GM18505 (cell line): ENCODE measurements at regions not wholly inside any gene's neighbourhood (a gene's known extent, or its start where the extent isn't known, plus 50 kb on each side); places are given as distances from the start of the nearest gene placed in this dataset.
"Not testable (repeated sequence)": the region's sequence is repeated elsewhere in the genome, so short reads cannot be mapped to it uniquely, and the experiment has no call there.

Experiments used
- ATAC-seq: cut with Tn5 transposase; IDR thresholded peaks from one replicate; pipeline ENCODE4 v1.9.1; 2021; ENCODE audit not compliant: unreplicated experiment
- POLR2A ChIP-seq: IDR thresholded peaks from 4 replicates; pipeline ENCODE4 v1.6.1; 2011; ENCODE audit warnings: borderline replicate concordance; ENCODE audit not compliant: insufficient read depth, insufficient read length; ENCODE audit errors: extremely low read depth

GRCh38 chr1:38656726-38657125 lies 202.8 kb downstream of the RRAGC start:
- ATAC-seq: no peak
- TF ChIP-seq POLR2A: no peak

GRCh38 chr1:38652217-38652616 lies 207.4 kb downstream of the RRAGC start:
- TF ChIP-seq POLR2A: no peak
- no peak for ATAC-seq

- no peak for TF ChIP-seq POLR2A
- ATAC-seq: no peak
These were observed 207.9 kb downstream of the RRAGC start for GRCh38 chr1:38651669-38652068.

- no peak for ATAC-seq
- TF ChIP-seq POLR2A: no peak
These were observed 211.2 kb downstream of the RRAGC start for GRCh38 chr1:38648417-38648816.

- ATAC-seq: not testable (repeated sequence)
These were observed 212.2 kb downstream of the RRAGC start for GRCh38 chr1:38647341-38647740.

- ATAC-seq: no peak
- no peak for TF ChIP-seq POLR2A
These were observed 215.5 kb downstream of the RRAGC start for GRCh38 chr1:38644092-38644491.

- no peak for TF ChIP-seq POLR2A
- no peak for ATAC-seq
These were observed 217.9 kb downstream of the RRAGC start for GRCh38 chr1:38641661-38642060.

GRCh38 chr1:38640371-38640770 lies 219.2 kb downstream of the RRAGC start:
- TF ChIP-seq POLR2A: no peak
- no peak for ATAC-seq

- TF ChIP-seq POLR2A: no peak
- no peak for ATAC-seq
These were observed 231.3 kb downstream of the RRAGC start for GRCh38 chr1:38628241-38628640.

- TF ChIP-seq POLR2A: no peak
- ATAC-seq: no peak
These were observed 233.6 kb downstream of the RRAGC start for GRCh38 chr1:38625939-38626338.

- TF ChIP-seq POLR2A: no peak
- ATAC-seq: no peak
These were observed 235.1 kb downstream of the RRAGC start for GRCh38 chr1:38624336-38625039.

GRCh38 chr1:38623529-38623928 lies 236.0 kb downstream of the RRAGC start:
- ATAC-seq: no peak
- TF ChIP-seq POLR2A: no peak

- no peak for TF ChIP-seq POLR2A
- no peak for ATAC-seq
These were observed 237.4 kb downstream of the RRAGC start for GRCh38 chr1:38622197-38622596.

GRCh38 chr1:38616846-38617245 lies 242.7 kb downstream of the RRAGC start:
- no peak for TF ChIP-seq POLR2A
- ATAC-seq: no peak

- no peak for ATAC-seq
- TF ChIP-seq POLR2A: no peak
These were observed 243.9 kb downstream of the RRAGC start for GRCh38 chr1:38615680-38616079.
